Smooth muscle cell (in vitro differentiated cells): ENCODE measurements at regions not wholly inside any gene's neighbourhood (a gene's known extent, or its start where the extent isn't known, plus 50 kb on each side); places are given as distances from the start of the nearest gene placed in this dataset.
A peak's percentile ranks its signal among the peaks of the same experiment; 100 is the strongest.
"Not testable (repeated sequence)": the region's sequence is repeated elsewhere in the genome, so short reads cannot be mapped to it uniquely, and the experiment has no call there.

Source experiments
- DNase-seq: peaks from one replicate; lab custom pipeline; 2025; ENCODE audit not compliant: unreplicated experiment; lab: John Stamatoyannopoulos, UW
- H2AFZ ChIP-seq: fragments of 200-600 bp; sonication (generic); 2 replicates; pipeline ENCODE4 v1.6.0; 2016; ENCODE audit warnings: antibody characterized with exemption, low read depth, mild to moderate bottlenecking
- H3F3A ChIP-seq: fragments of 200-600 bp; sonication (generic); 2 replicates; pipeline ENCODE4 v1.6.0; 2017; ENCODE audit warnings: antibody characterized with exemption, low read depth
- H3K27ac ChIP-seq: fragments of 200-600 bp; sonication (generic); 2 replicates; pipeline ENCODE4 v1.5.1; 2016; ENCODE audit warnings: low read depth, mild to moderate bottlenecking
- H3K27me3 ChIP-seq: fragments of 200-600 bp; sonication (generic); 2 replicates; pipeline ENCODE4 v1.6.1; 2016; ENCODE audit warnings: low read depth, mild to moderate bottlenecking
- H3K36me3 ChIP-seq: fragments of 200-600 bp; sonication (generic); 2 replicates; pipeline ENCODE4 v1.5.1; 2016; ENCODE audit warnings: low read depth
- H3K4me1 ChIP-seq: fragments of 200-600 bp; sonication (generic); 2 replicates; pipeline ENCODE4 v1.5.1; 2016; ENCODE audit warnings: low read depth
- H3K4me2 ChIP-seq: fragments of 200-600 bp; sonication (generic); 2 replicates; pipeline ENCODE4 v1.6.0; 2016; ENCODE audit warnings: mild to moderate bottlenecking
- H3K4me3 ChIP-seq: fragments of 200-600 bp; sonication (generic); 2 replicates; pipeline ENCODE4 v1.5.1; 2016; ENCODE audit warnings: mild to moderate bottlenecking
- H3K79me2 ChIP-seq: fragments of 200-600 bp; sonication (generic); 2 replicates; pipeline ENCODE4 v1.6.0; 2016; ENCODE audit warnings: low read depth, mild to moderate bottlenecking
- H3K9ac ChIP-seq: fragments of 200-600 bp; sonication (generic); 2 replicates; pipeline ENCODE4 v1.6.0; 2016; ENCODE audit warnings: low read depth
- H3K9me3 ChIP-seq: fragments of 200-600 bp; sonication (generic); replicated peaks from 2 replicates; pipeline ENCODE4 v1.5.1; 2016; ENCODE audit warnings: low read depth
- H4K20me1 ChIP-seq: fragments of 200-600 bp; sonication (generic); 2 replicates; pipeline ENCODE4 v1.6.0; 2016; ENCODE audit warnings: low read depth
- WGBS: methylation state at CpG from one replicate; pipeline ENCODE4 v1.1.7; 2016; ENCODE audit warnings: low lambda C conversion rate; 5-methylcytosine and 5-hydroxymethylcytosine counted together
- TF ChIP-seq, protein P1 (sequence below): fragments of 200-600 bp; sonication (generic); IDR thresholded peaks from 2 replicates; pipeline ENCODE4 v1.5.1; 2017; ENCODE audit warnings: borderline replicate concordance, mild to moderate bottlenecking, antibody characterized with exemption; ENCODE audit not compliant: insufficient read depth, poor library complexity, severe bottlenecking

DNA sequence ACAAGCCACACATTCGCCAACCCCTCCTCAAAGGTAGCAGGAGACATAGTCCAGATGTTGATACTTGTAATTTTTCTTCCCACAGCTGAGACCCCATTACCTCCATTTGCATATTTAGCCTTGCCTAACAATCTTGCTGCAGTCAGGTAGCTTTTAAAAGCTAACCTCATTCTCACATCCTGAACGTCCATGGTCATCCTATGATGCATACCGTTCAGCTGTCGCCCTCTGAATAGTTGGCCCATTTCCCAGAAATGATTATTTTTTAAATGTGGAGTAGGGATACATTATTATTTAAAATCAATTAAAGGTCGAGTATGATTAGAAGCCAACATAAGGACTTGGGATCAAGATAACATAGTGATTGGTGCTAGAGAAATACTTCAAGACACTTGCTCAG is 165.0 kb downstream of the MEX3B start:
- Histone ChIP-seq H3K4me2 (no peak overlapping the region), H2AFZ (no peak overlapping the region)

DNA sequence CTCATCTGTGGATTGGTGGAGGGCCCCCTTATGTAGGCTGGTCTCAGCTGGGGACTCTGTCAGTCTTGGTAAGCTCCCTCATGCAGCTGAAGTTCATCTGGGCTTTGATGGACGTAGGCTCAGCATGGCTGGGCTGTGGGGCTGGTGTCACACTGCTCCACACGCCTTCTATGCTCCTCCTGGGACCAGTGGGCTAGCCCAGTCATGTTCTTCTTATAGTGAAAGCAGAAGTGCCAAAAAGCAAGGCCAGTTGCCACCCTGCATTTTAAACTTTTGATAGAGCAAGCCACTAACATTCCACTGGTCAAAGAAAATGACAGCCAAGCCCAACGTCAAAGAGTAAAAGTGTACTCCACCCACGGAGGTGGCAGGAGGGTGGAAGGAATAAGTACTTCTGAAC is 165.5 kb downstream of the MEX3B start:
- 85% methylated on average over 4 of the region's 4 CpGs for WGBS

More for the DNA sequence above, 165.0 kb downstream of the MEX3B start:
- Histone ChIP-seq H3K4me1 (no peaks in the 10 kb centered on the region), H3K9me3 (no peaks in the 10 kb centered on the region), H3K27ac (no peak overlapping the region), H3K27me3 (no peaks in the 10 kb centered on the region), H3K4me3 (no peak overlapping the region), H3F3A (no peaks in the 10 kb centered on the region), H3K9ac (no peak overlapping the region), H3K36me3 (no peaks in the 10 kb centered on the region), H4K20me1 (no peaks in the 10 kb centered on the region), H3K79me2 (no peaks in the 10 kb centered on the region)
- DNase-seq: no peak
- TF ChIP-seq, protein P1, sequence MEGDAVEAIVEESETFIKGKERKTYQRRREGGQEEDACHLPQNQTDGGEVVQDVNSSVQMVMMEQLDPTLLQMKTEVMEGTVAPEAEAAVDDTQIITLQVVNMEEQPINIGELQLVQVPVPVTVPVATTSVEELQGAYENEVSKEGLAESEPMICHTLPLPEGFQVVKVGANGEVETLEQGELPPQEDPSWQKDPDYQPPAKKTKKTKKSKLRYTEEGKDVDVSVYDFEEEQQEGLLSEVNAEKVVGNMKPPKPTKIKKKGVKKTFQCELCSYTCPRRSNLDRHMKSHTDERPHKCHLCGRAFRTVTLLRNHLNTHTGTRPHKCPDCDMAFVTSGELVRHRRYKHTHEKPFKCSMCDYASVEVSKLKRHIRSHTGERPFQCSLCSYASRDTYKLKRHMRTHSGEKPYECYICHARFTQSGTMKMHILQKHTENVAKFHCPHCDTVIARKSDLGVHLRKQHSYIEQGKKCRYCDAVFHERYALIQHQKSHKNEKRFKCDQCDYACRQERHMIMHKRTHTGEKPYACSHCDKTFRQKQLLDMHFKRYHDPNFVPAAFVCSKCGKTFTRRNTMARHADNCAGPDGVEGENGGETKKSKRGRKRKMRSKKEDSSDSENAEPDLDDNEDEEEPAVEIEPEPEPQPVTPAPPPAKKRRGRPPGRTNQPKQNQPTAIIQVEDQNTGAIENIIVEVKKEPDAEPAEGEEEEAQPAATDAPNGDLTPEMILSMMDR: no peak
- WGBS: 92% methylated on average over 5 of the region's 5 CpGs

DNA sequence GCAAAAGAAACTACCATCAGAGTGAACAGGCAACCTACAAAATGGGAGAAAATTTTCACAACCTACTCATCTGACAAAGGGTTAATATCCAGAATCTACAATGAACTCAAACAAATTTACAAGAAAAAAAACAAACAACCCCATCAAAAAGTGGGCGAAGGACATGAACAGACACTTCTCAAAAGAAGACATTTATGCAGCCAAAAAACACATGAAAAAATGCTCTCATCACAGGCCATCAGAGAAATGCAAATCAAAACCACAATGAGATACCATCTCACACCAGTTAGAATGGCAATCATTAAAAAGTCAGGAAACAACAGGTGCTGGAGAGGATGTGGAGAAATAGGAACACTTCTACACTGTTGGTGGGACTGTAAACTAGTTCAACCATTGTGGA is 170.1 kb downstream of the MEX3B start:
- H4K20me1 ChIP-seq, H3K9me3 ChIP-seq, DNase-seq, H2AFZ ChIP-seq, H3K27ac ChIP-seq, H3K79me2 ChIP-seq, H3K9ac ChIP-seq, H3F3A ChIP-seq, H3K4me1 ChIP-seq, H3K36me3 ChIP-seq, H3K4me2 ChIP-seq, H3K4me3 ChIP-seq, H3K27me3 ChIP-seq: not testable (repeated sequence)
- 100% methylated on average over 1 of the region's 1 CpG for WGBS

More for the DNA sequence above, 165.5 kb downstream of the MEX3B start:
- H3K4me3 ChIP-seq: no peak overlapping the region
- H4K20me1 ChIP-seq: no peaks in the 10 kb centered on the region
- TF ChIP-seq, protein P1: no peak
- H3K9ac ChIP-seq: no peak overlapping the region
- no peaks in the 10 kb centered on the region for H3K36me3 ChIP-seq
- no peak overlapping the region for H3K27ac ChIP-seq
- H3K9me3 ChIP-seq: no peaks in the 10 kb centered on the region
- no peaks in the 10 kb centered on the region for H3K27me3 ChIP-seq
- H3K4me1 ChIP-seq: no peaks in the 10 kb centered on the region
- no peak for DNase-seq
- H3K4me2 ChIP-seq: no peak overlapping the region
- H2AFZ ChIP-seq: no peak overlapping the region
- no peaks in the 10 kb centered on the region for H3F3A ChIP-seq
- no peaks in the 10 kb centered on the region for H3K79me2 ChIP-seq

DNA sequence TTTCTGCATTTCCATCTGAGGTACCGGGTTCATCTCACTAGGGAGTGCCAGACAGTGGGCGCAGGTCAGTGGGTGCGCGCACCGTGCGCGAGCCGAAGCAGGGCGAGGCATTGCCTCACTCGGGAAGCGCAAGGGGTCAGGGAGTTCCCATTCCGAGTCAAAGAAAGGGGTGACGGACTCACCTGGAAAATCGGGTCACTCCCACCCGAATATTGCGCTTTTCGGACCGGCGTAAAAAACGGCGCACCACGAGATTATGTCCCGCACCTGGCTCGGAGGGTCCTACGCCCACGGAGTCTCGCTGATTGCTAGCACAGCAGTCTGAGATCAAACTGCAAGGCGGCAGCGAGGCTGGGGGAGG is 175.1 kb downstream of the MEX3B start:
- H2AFZ ChIP-seq, H3K27ac ChIP-seq, H3K9me3 ChIP-seq, H3K4me1 ChIP-seq, H3F3A ChIP-seq, DNase-seq, H3K36me3 ChIP-seq, H3K27me3 ChIP-seq, H3K9ac ChIP-seq, H3K79me2 ChIP-seq, H3K4me2 ChIP-seq, H4K20me1 ChIP-seq: not testable (repeated sequence)
- WGBS: 55% methylated on average over 17 of the region's 29 CpGs
- H3K4me3 ChIP-seq: peak overlapping the region; percentile 43

DNA sequence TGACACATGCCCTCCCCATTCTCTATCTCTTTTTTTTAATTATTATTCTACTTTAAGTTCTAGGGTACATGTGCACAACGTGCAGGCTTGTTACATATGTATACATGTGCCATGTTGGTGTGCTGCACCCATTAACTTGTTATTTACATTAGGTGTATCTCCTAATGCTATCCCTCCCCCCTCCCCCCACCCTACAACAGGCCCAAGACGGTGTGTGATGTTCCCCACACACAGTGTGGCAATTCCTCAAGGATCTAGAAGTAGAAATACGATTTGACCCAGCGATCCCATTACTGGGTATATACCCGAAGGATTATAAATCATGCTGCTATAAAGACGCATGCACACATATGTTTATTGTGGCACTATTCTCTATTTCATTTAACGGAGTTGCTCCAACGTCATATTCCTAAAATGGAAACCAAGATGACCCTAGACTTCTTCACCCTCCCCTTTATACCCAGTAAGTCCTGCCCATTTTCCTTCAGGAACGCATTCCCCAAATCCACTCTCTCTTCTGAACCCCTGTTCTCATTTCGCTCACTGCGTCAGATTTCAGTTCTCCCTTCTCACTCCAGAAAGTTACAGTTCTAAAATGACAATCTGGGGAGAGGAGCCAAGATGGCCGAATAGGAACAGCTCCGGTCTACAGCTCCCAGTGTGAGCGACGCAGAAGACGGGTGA is 175.6 kb downstream of the MEX3B start:
- H3K27me3 ChIP-seq, H3F3A ChIP-seq, H3K79me2 ChIP-seq, H3K4me1 ChIP-seq, DNase-seq, H3K9me3 ChIP-seq, H4K20me1 ChIP-seq, H3K36me3 ChIP-seq, H3K9ac ChIP-seq: not testable (repeated sequence)
- 77% methylated on average over 16 of the region's 16 CpGs for WGBS
- Histone ChIP-seq H3K4me3 (peak overlapping the region; percentile 43), H3K4me2 (peak overlapping the region; percentile 73), H2AFZ (peak overlapping the region; percentile 84), H3K27ac (peak overlapping the region; percentile 44)
